HG02970 (cell line): ENCODE measurements at regions not wholly inside any gene's neighbourhood (a gene's known extent, or its start where the extent isn't known, plus 50 kb on each side); places are given as distances from the start of the nearest gene placed in this dataset.
"Not testable (repeated sequence)": the region's sequence is repeated elsewhere in the genome, so short reads cannot be mapped to it uniquely, and the experiment has no call there.

Experiments
- ATAC-seq: cut with Tn5 transposase; IDR thresholded peaks from one replicate; pipeline ENCODE4 v1.9.1; 2021; ENCODE audit warnings: mild to moderate bottlenecking, moderate library complexity, moderate number of reproducible peaks; ENCODE audit not compliant: unreplicated experiment, low FRiP score

- ATAC-seq = no peak
These were observed 221.6 kb downstream of the NR2F1-AS1 start for GRCh38 chr5:93359296-93359959.

GRCh38 chr5:93358176-93358575, 222.8 kb downstream of the NR2F1-AS1 start:
- ATAC-seq = no peak

- ATAC-seq = no peak
These were observed 223.3 kb downstream of the NR2F1-AS1 start for GRCh38 chr5:93357686-93358085.

GRCh38 chr5:93355691-93356090, 225.3 kb downstream of the NR2F1-AS1 start:
- no peak for ATAC-seq

- ATAC-seq = no peak
These were observed 228.8 kb downstream of the NR2F1-AS1 start for GRCh38 chr5:93352186-93352585.

- ATAC-seq = no peak
These were observed 231.4 kb downstream of the NR2F1-AS1 start for GRCh38 chr5:93349613-93350012.

GRCh38 chr5:93348231-93348630, 232.8 kb downstream of the NR2F1-AS1 start:
- no peak for ATAC-seq

- ATAC-seq = not testable (repeated sequence)
These were observed 234.2 kb downstream of the NR2F1-AS1 start for GRCh38 chr5:93346850-93347249.

GRCh38 chr5:93346301-93346700, 234.7 kb downstream of the NR2F1-AS1 start:
- no peak for ATAC-seq

- ATAC-seq = no peak
These were observed 237.4 kb downstream of the NR2F1-AS1 start for GRCh38 chr5:93343570-93343969.

GRCh38 chr5:93342563-93343061, 238.4 kb downstream of the NR2F1-AS1 start:
- no peak for ATAC-seq

GRCh38 chr5:93340881-93341280, 240.1 kb downstream of the NR2F1-AS1 start:
- no peak for ATAC-seq

GRCh38 chr5:93337138-93337537, 243.9 kb downstream of the NR2F1-AS1 start:
- no peak for ATAC-seq

GRCh38 chr5:93336330-93337110, 244.5 kb downstream of the NR2F1-AS1 start:
- ATAC-seq = no peak

- no peak for ATAC-seq
These were observed 249.2 kb downstream of the NR2F1-AS1 start for GRCh38 chr5:93331863-93332262.

GRCh38 chr5:93331241-93331640, 249.8 kb downstream of the NR2F1-AS1 start:
- ATAC-seq = no peak

- ATAC-seq = no peak
These were observed 250.5 kb downstream of the NR2F1-AS1 start for GRCh38 chr5:93330506-93330905.

- ATAC-seq = no peak
These were observed 251.3 kb downstream of the NR2F1-AS1 start for GRCh38 chr5:93329756-93330155.

- no peak for ATAC-seq
These were observed 252.2 kb downstream of the NR2F1-AS1 start for GRCh38 chr5:93328833-93329232.

- no peak for ATAC-seq
These were observed 253.4 kb downstream of the NR2F1-AS1 start for GRCh38 chr5:93327605-93328004.

GRCh38 chr5:93325946-93326345, 255.1 kb downstream of the NR2F1-AS1 start:
- no peak for ATAC-seq
